DOHH2 (cell line): ENCODE measurements at regions not wholly inside any gene's neighbourhood (a gene's known extent, or its start where the extent isn't known, plus 50 kb on each side); places are given as distances from the start of the nearest gene placed in this dataset.

Experiments used
- H3F3A ChIP-seq: fragments of 200-600 bp; sonication (generic), shearing (Covaris generic); 2 replicates; pipeline ENCODE4 v1.6.0; 2016; ENCODE audit warnings: antibody characterized with exemption, mild to moderate bottlenecking; ENCODE audit not compliant: control insufficient read depth, insufficient read depth
- H3K27ac ChIP-seq: fragments of 200-600 bp; sonication (generic); 2 replicates; pipeline ENCODE4 v1.5.1; 2014; ENCODE audit warnings: low read depth, mild to moderate bottlenecking, low read length, moderate library complexity
- H3K27me3 ChIP-seq: fragments of 200-600 bp; sonication (generic); 2 replicates; pipeline ENCODE4 v1.6.1; 2014; ENCODE audit warnings: mild to moderate bottlenecking, low read length, mixed read lengths; ENCODE audit not compliant: control insufficient read depth
- H3K36me3 ChIP-seq: fragments of 200-600 bp; sonication (generic); 2 replicates; pipeline ENCODE4 v1.6.1; 2014; ENCODE audit warnings: mild to moderate bottlenecking, low read length, moderate library complexity, mixed read lengths; ENCODE audit not compliant: control insufficient read depth
- H3K4me1 ChIP-seq: fragments of 200-600 bp; sonication (generic); 2 replicates; pipeline ENCODE4 v1.6.1; 2014; ENCODE audit warnings: mild to moderate bottlenecking, low read length, mixed read lengths; ENCODE audit not compliant: control insufficient read depth
- H3K4me2 ChIP-seq: fragments of 200-600 bp; sonication (generic); 2 replicates; pipeline ENCODE4 v1.6.0; 2014; ENCODE audit warnings: mild to moderate bottlenecking, low read length, moderate library complexity
- H3K4me3 ChIP-seq: fragments of 200-600 bp; sonication (generic); 2 replicates; pipeline ENCODE4 v1.5.1; 2014; ENCODE audit warnings: mild to moderate bottlenecking, low read length, mixed read lengths
- H3K79me2 ChIP-seq: fragments of 200-600 bp; sonication (generic); 2 replicates; pipeline ENCODE4 v1.6.1; 2014; ENCODE audit warnings: mild to moderate bottlenecking, low read length, mixed read lengths; ENCODE audit not compliant: control insufficient read depth
- H3K9me2 ChIP-seq: fragments of 200-600 bp; sonication (generic); replicated peaks from 2 replicates; pipeline ENCODE4 v1.6.1; 2014; ENCODE audit warnings: mild to moderate bottlenecking, low read length, mixed read lengths; ENCODE audit not compliant: control insufficient read depth
- H3K9me3 ChIP-seq: fragments of 200-600 bp; sonication (generic); 2 replicates; pipeline ENCODE4 v1.6.1; 2014; ENCODE audit warnings: antibody characterized with exemption, low read length, mixed read lengths; ENCODE audit not compliant: control insufficient read depth, insufficient read depth
- H4K20me1 ChIP-seq: fragments of 200-600 bp; sonication (generic); 2 replicates; pipeline ENCODE4 v1.6.0; 2014; ENCODE audit warnings: low read depth, mild to moderate bottlenecking, antibody characterized with exemption, low read length, moderate library complexity; ENCODE audit not compliant: control insufficient read depth, insufficient read depth
- EZH2phosphoT487 ChIP-seq: fragments of 200-600 bp; sonication (generic); IDR thresholded peaks from 2 replicates; pipeline ENCODE4 v1.6.1; 2017; ENCODE audit warnings: borderline replicate concordance, mild to moderate bottlenecking, antibody characterized with exemption, low read length, moderate library complexity, mixed read lengths
- TF ChIP-seq, protein P1 (sequence below): fragments of 200-600 bp; sonication (generic); IDR thresholded peaks from one replicate; pipeline ENCODE4 v1.5.1; 2014; ENCODE audit warnings: antibody characterized with exemption, mild to moderate bottlenecking, low read depth, low read length; ENCODE audit not compliant: poor library complexity, severe bottlenecking

DNA sequence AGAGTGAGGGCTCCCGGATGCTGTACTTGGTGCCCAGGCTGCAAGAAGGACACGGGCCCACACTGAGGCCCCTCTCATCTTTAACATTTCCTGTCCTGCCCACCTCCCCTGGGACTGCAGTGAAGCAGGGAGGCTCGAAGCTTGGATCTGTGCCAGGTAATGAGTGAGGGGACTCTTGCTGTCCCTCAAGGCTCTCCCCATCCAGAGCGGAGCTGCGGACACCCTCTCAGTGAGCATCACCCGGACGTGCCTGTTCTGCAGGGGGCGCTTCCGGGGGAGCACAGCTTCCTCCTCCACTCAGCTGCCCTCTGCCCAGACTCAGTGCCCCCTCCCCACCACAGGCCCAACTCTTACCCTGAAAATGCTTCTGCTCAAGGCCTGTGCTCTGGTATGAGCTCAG lies 150.0 kb upstream of the MYCN start:
- H3F3A ChIP-seq, result no peaks in the 10 kb centered on the region
- no peaks in the 10 kb centered on the region for H3K36me3 ChIP-seq
- no peaks in the 10 kb centered on the region for H4K20me1 ChIP-seq
- H3K27ac ChIP-seq, result no peak overlapping the region
- H3K9me2 ChIP-seq, result no peaks in the 10 kb centered on the region
- no peaks in the 10 kb centered on the region for H3K4me1 ChIP-seq
- H3K4me3 ChIP-seq, result no peak overlapping the region
- H3K27me3 ChIP-seq, result no peaks in the 10 kb centered on the region
- no peak overlapping the region for H3K4me2 ChIP-seq
- no peaks in the 10 kb centered on the region for H3K9me3 ChIP-seq
- no peaks in the 10 kb centered on the region for H3K79me2 ChIP-seq
- TF ChIP-seq EZH2phosphoT487, result no peak
- TF ChIP-seq, protein P1, sequence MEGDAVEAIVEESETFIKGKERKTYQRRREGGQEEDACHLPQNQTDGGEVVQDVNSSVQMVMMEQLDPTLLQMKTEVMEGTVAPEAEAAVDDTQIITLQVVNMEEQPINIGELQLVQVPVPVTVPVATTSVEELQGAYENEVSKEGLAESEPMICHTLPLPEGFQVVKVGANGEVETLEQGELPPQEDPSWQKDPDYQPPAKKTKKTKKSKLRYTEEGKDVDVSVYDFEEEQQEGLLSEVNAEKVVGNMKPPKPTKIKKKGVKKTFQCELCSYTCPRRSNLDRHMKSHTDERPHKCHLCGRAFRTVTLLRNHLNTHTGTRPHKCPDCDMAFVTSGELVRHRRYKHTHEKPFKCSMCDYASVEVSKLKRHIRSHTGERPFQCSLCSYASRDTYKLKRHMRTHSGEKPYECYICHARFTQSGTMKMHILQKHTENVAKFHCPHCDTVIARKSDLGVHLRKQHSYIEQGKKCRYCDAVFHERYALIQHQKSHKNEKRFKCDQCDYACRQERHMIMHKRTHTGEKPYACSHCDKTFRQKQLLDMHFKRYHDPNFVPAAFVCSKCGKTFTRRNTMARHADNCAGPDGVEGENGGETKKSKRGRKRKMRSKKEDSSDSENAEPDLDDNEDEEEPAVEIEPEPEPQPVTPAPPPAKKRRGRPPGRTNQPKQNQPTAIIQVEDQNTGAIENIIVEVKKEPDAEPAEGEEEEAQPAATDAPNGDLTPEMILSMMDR, result no peak

DNA sequence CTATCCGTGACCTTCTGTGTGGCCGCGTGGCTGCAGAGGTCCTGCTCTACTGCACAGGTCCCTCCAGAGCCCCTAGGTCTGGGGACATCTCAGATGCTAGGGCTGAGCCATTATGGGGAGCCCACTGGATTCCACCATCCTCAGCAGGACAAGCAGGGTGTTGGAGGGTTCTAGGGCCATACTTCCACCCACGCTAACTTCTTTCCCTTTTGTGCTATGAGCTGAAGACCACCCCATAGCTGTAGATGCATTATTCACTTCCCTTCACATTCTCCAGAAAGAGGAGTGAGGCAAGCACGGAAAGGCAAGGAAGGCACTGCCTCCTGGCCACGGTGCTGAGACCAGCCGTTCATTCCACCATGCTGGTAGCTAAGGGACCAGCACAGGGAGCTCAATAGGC lies 149.5 kb upstream of the MYCN start:
- Histone ChIP-seq H3K27me3 (no peaks in the 10 kb centered on the region), H3K79me2 (no peaks in the 10 kb centered on the region), H3K9me3 (no peaks in the 10 kb centered on the region), H3F3A (no peaks in the 10 kb centered on the region), H3K9me2 (no peaks in the 10 kb centered on the region), H4K20me1 (no peaks in the 10 kb centered on the region), H3K4me3 (no peak overlapping the region), H3K27ac (no peak overlapping the region), H3K4me1 (no peaks in the 10 kb centered on the region), H3K4me2 (no peak overlapping the region), H3K36me3 (no peaks in the 10 kb centered on the region)
- no peak for TF ChIP-seq EZH2phosphoT487
- TF ChIP-seq, protein P1, result no peak

DNA sequence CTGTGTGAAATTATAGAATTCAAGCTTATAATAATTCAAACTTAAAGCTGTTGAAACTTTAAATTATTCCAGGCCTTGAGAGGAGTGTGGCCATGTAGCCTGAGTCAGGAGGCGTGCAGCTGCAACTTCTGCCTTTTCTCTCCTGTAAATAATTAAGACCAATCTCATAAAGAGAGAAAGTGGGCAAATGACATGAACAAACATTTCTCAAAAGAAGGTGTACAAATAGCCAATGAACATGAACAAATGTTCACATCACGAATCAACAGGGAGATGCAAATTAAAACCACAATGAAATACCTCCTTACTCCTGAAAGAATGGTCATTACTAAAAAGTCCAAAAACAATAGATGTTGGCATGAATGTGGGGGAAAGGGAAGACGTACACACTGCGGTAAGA lies 149.1 kb upstream of the MYCN start:
- Histone ChIP-seq H3F3A (no peaks in the 10 kb centered on the region), H3K9me2 (no peaks in the 10 kb centered on the region), H3K9me3 (no peaks in the 10 kb centered on the region), H3K27me3 (no peaks in the 10 kb centered on the region), H3K36me3 (no peaks in the 10 kb centered on the region), H3K4me3 (no peak overlapping the region), H4K20me1 (no peaks in the 10 kb centered on the region), H3K4me1 (no peaks in the 10 kb centered on the region), H3K79me2 (no peaks in the 10 kb centered on the region), H3K27ac (no peak overlapping the region), H3K4me2 (no peak overlapping the region)
- no peak for TF ChIP-seq EZH2phosphoT487
- TF ChIP-seq, protein P1, result no peak

DNA sequence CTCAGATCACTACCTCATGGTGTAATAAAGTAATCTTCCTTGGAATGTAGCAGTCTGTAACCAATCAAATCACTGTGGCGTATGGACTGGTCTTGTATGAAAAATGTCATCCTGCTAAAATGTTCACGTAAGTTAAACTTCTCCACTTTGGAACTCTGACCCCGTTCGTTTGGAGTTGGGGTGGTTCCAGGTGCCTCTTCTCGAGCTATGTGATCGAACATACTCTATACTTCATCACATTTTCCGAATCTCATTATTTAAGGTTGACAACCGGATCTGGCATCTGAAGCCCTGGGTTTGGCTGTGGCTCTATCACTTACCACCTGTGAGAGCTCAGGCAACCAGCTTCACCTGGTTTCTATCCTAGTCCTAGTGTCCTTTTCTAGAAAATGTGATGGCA lies 148.0 kb upstream of the MYCN start:
- no peaks in the 10 kb centered on the region for H4K20me1 ChIP-seq
- H3K9me3 ChIP-seq, result no peaks in the 10 kb centered on the region
- no peaks in the 10 kb centered on the region for H3F3A ChIP-seq
- no peak overlapping the region for H3K4me2 ChIP-seq
- no peaks in the 10 kb centered on the region for H3K9me2 ChIP-seq
- no peak overlapping the region for H3K27ac ChIP-seq
- H3K4me1 ChIP-seq, result no peaks in the 10 kb centered on the region
- H3K4me3 ChIP-seq, result no peak overlapping the region
- H3K79me2 ChIP-seq, result no peaks in the 10 kb centered on the region
- H3K36me3 ChIP-seq, result no peaks in the 10 kb centered on the region
- TF ChIP-seq, protein P1, result no peak
- no peak for TF ChIP-seq EZH2phosphoT487
- no peaks in the 10 kb centered on the region for H3K27me3 ChIP-seq
